ENCODE measurements at regions not wholly inside any gene's neighbourhood (a gene's known extent, or its start where the extent isn't known, plus 50 kb on each side); places are given as distances from the start of the nearest gene placed in this dataset.
A peak's percentile ranks its signal among the peaks of the same experiment; 100 is the strongest.

GRCh38 chr7:12979181-12979580, 291.7 kb downstream of the ARL4A start (continued):
- TF ChIP-seq MAX (IDR thresholded peaks at IDR 0.05) (peak; percentile 35), ZBTB33 (IDR thresholded peaks at IDR 0.05) (no peak), FOXA2 (IDR thresholded peaks at IDR 0.05) (peak; percentile 21)

GRCh38 chr7:12982178-12982577, 294.7 kb downstream of the ARL4A start:
- no peak for TF ChIP-seq YY1 (IDR thresholded peaks at IDR 0.05)
- TF ChIP-seq RAD21 (IDR thresholded peaks at IDR 0.05), result no peak
- TF ChIP-seq HNF4G (IDR thresholded peaks at IDR 0.05), result no peak
- TF ChIP-seq SP1 (IDR thresholded peaks at IDR 0.05), result no peak
- TF ChIP-seq REST (IDR thresholded peaks at IDR 0.05), result no peak
- no peak for TF ChIP-seq EGR1 (IDR thresholded peaks at IDR 0.05; ENCODE audit: low read depth in 2 of 2)
- TF ChIP-seq FOXA2 (IDR thresholded peaks at IDR 0.05), result no peak
- no peak for TF ChIP-seq RXRA (IDR thresholded peaks at IDR 0.05)
- no peak for TF ChIP-seq NR2F2 (IDR thresholded peaks at IDR 0.05)
- TF ChIP-seq TAF1 (conservative IDR thresholded peaks at IDR 0.05), result no peak
- TF ChIP-seq FOXA1 (IDR thresholded peaks at IDR 0.05), result no peak
- no peak for TF ChIP-seq GABPA (IDR thresholded peaks at IDR 0.05 in 1 of 2, conservative IDR thresholded peaks at IDR 0.05 in 1 of 2)
- no peak for TF ChIP-seq JUND (IDR thresholded peaks at IDR 0.05)
- no peak for DNase-seq (ENCODE audit: low spot score)
- Histone ChIP-seq H3K9me3 (ENCODE audit: control insufficient read depth in 4 of 4, low read length in 3 of 4) (no peaks in the 10 kb centered on the region), H3K27ac (ENCODE audit: low read depth in 1 of 2, low read length in 2 of 2) (peak overlapping the region in 1 of 2 donors; percentile 54), H3K36me3 (ENCODE audit: control insufficient read depth in 4 of 4, insufficient read depth in 3 of 4, low read depth in 1 of 4, low read length in 3 of 4) (no peaks in the 10 kb centered on the region), H3K27me3 (ENCODE audit: control insufficient read depth in 4 of 4, insufficient read depth in 4 of 4, low read length in 3 of 4) (no peaks in the 10 kb centered on the region), H3K9ac (ENCODE audit: low read depth in 1 of 2, low read length in 2 of 2) (no peak overlapping the region), H3K4me1 (ENCODE audit: control insufficient read depth in 4 of 4, insufficient read depth in 4 of 4, low read length in 3 of 4) (peaks cover 0 to 29% (median 10%) of the 10 kb centered on the region in 4 donors), H3K4me3 (ENCODE audit: low read depth in 1 of 3, low read length in 3 of 3) (no peak overlapping the region)
- 36% methylated on average over 1 of the region's 1 CpG for WGBS

GRCh38 chr7:12984117-12984516, 296.7 kb downstream of the ARL4A start:
- Histone ChIP-seq H3K4me3 (ENCODE audit: low read depth in 1 of 3, low read length in 3 of 3) (no peak overlapping the region), H3K27ac (ENCODE audit: low read depth in 1 of 2, low read length in 2 of 2) (peak overlapping the region in 1 of 2 donors; percentile 66), H3K4me1 (ENCODE audit: control insufficient read depth in 4 of 4, insufficient read depth in 4 of 4, low read length in 3 of 4) (peaks cover 1 to 32% (median 11%) of the 10 kb centered on the region in 4 donors), H3K36me3 (ENCODE audit: control insufficient read depth in 4 of 4, insufficient read depth in 3 of 4, low read depth in 1 of 4, low read length in 3 of 4) (no peaks in the 10 kb centered on the region), H3K9ac (ENCODE audit: low read depth in 1 of 2, low read length in 2 of 2) (no peak overlapping the region), H3K9me3 (ENCODE audit: control insufficient read depth in 4 of 4, low read length in 3 of 4) (no peaks in the 10 kb centered on the region), H3K27me3 (ENCODE audit: control insufficient read depth in 4 of 4, insufficient read depth in 4 of 4, low read length in 3 of 4) (no peaks in the 10 kb centered on the region)
- WGBS, result 35% methylated on average over 4 of the region's 4 CpGs
- DNase-seq (ENCODE audit: low spot score), result no peak
- TF ChIP-seq ATF3 (IDR thresholded peaks at IDR 0.05) (no peak), FOXA2 (IDR thresholded peaks at IDR 0.05) (no peak), ZBTB33 (IDR thresholded peaks at IDR 0.05) (no peak), NR2F2 (IDR thresholded peaks at IDR 0.05) (no peak), RXRA (IDR thresholded peaks at IDR 0.05) (peak in 1 of 2 donors; percentile 26), SP1 (IDR thresholded peaks at IDR 0.05) (no peak), JUND (IDR thresholded peaks at IDR 0.05) (no peak), YY1 (IDR thresholded peaks at IDR 0.05) (peak; percentile 14), RAD21 (IDR thresholded peaks at IDR 0.05) (no peak), GABPA (IDR thresholded peaks at IDR 0.05 in 1 of 2, conservative IDR thresholded peaks at IDR 0.05 in 1 of 2) (no peak), FOXA1 (IDR thresholded peaks at IDR 0.05) (no peak), HNF4G (IDR thresholded peaks at IDR 0.05) (no peak), EGR1 (IDR thresholded peaks at IDR 0.05; ENCODE audit: low read depth in 2 of 2) (no peak), MAX (IDR thresholded peaks at IDR 0.05) (no peak), REST (IDR thresholded peaks at IDR 0.05) (no peak), HNF4A (conservative IDR thresholded peaks at IDR 0.05) (peak; percentile 17 to 61)

Data from liver (tissue), 7 donors.